ENCODE measurements at regions not wholly inside any gene's neighbourhood (a gene's known extent, or its start where the extent isn't known, plus 50 kb on each side); places are given as distances from the start of the nearest gene placed in this dataset.

- no peak overlapping the region for H3K27ac ChIP-seq (ENCODE audit: low read depth, low read length)
- peaks cover 9% of the 10 kb centered on the region; the same call in 1 of the 2 replicates for H3K9me3 ChIP-seq (ENCODE audit: control insufficient read depth, insufficient read depth, low read length)
- DNase-seq (ENCODE audit: low read depth, low spot score), result no peak
- no peak overlapping the region for H3K4me3 ChIP-seq (ENCODE audit: low read depth, low read length)
- TF ChIP-seq CTCF (IDR thresholded peaks at IDR 0.05; ENCODE audit: low read depth, low read length), result no peak
- CTCF ChIA-PET, result no interaction called here
- H3K27me3 ChIP-seq (ENCODE audit: control insufficient read depth, insufficient read depth, low read length), result no peaks in the 10 kb centered on the region
- POLR2A ChIA-PET, result no interaction called here
These were observed 291.5 kb upstream of the TRPC7 start for GRCh38 chr5:136656811-136657210.

GRCh38 chr5:136655468-136655867 is 290.1 kb upstream of the TRPC7 start:
- H3K27me3 ChIP-seq (ENCODE audit: control insufficient read depth, insufficient read depth, low read length), result no peaks in the 10 kb centered on the region
- no peak for DNase-seq (ENCODE audit: low read depth, low spot score)
- no peak overlapping the region for H3K4me3 ChIP-seq (ENCODE audit: low read depth, low read length)
- TF ChIP-seq CTCF (IDR thresholded peaks at IDR 0.05; ENCODE audit: low read depth, low read length), result no peak
- no peak overlapping the region for H3K27ac ChIP-seq (ENCODE audit: low read depth, low read length)
- peaks cover 9% of the 10 kb centered on the region; the same call in 1 of the 2 replicates for H3K9me3 ChIP-seq (ENCODE audit: control insufficient read depth, insufficient read depth, low read length)
- ChIA-PET CTCF (no interaction called here), POLR2A (no interaction called here)

GRCh38 chr5:136646915-136647314 is 281.6 kb upstream of the TRPC7 start:
- POLR2A ChIA-PET, result no interaction called here
- H3K4me3 ChIP-seq (ENCODE audit: low read depth, low read length), result no peak overlapping the region
- CTCF ChIA-PET, result no interaction called here
- no peak overlapping the region for H3K27ac ChIP-seq (ENCODE audit: low read depth, low read length)
- peaks cover 6% of the 10 kb centered on the region for H3K9me3 ChIP-seq (ENCODE audit: control insufficient read depth, insufficient read depth, low read length)
- TF ChIP-seq CTCF (IDR thresholded peaks at IDR 0.05; ENCODE audit: low read depth, low read length), result no peak
- no peak for DNase-seq (ENCODE audit: low read depth, low spot score)
- no peaks in the 10 kb centered on the region for H3K27me3 ChIP-seq (ENCODE audit: control insufficient read depth, insufficient read depth, low read length)

- ChIA-PET CTCF (no interaction called here), POLR2A (no interaction called here)
- DNase-seq (ENCODE audit: low read depth, low spot score), result no peak
- Histone ChIP-seq H3K4me3 (ENCODE audit: low read depth, low read length) (no peak overlapping the region), H3K27ac (ENCODE audit: low read depth, low read length) (no peak overlapping the region), H3K9me3 (ENCODE audit: control insufficient read depth, insufficient read depth, low read length) (peaks cover 11% of the 10 kb centered on the region), H3K27me3 (ENCODE audit: control insufficient read depth, insufficient read depth, low read length) (no peaks in the 10 kb centered on the region)
- TF ChIP-seq CTCF (IDR thresholded peaks at IDR 0.05; ENCODE audit: low read depth, low read length), result no peak
These were observed 277.6 kb upstream of the TRPC7 start for GRCh38 chr5:136642976-136643375.

GRCh38 chr5:136639616-136640015 is 274.3 kb upstream of the TRPC7 start:
- no peak overlapping the region for H3K27ac ChIP-seq (ENCODE audit: low read depth, low read length)
- DNase-seq (ENCODE audit: low read depth, low spot score), result no peak
- CTCF ChIA-PET, result no interaction called here
- no peaks in the 10 kb centered on the region for H3K27me3 ChIP-seq (ENCODE audit: control insufficient read depth, insufficient read depth, low read length)
- TF ChIP-seq CTCF (IDR thresholded peaks at IDR 0.05; ENCODE audit: low read depth, low read length), result no peak
- POLR2A ChIA-PET, result no interaction called here
- H3K9me3 ChIP-seq (ENCODE audit: control insufficient read depth, insufficient read depth, low read length), result peaks cover 11% of the 10 kb centered on the region
- no peak overlapping the region for H3K4me3 ChIP-seq (ENCODE audit: low read depth, low read length)
